22Rv1 (cell line): ENCODE measurements at regions not wholly inside any gene's neighbourhood (a gene's known extent, or its start where the extent isn't known, plus 50 kb on each side); places are given as distances from the start of the nearest gene placed in this dataset.

ENCODE experiments used
- H3K27ac ChIP-seq: fragments of 450-650 bp; 2 replicates; pipeline ENCODE4 v1.5.1; 2017
- CTCF ChIP-seq: fragments of 450-650 bp; IDR thresholded peaks from 2 replicates; pipeline ENCODE4 v1.5.1; 2017; ENCODE audit warnings: mild to moderate bottlenecking
- ZFX ChIP-seq: fragments of 450-650 bp; IDR thresholded peaks from 2 replicates; pipeline ENCODE4 v1.6.1; 2017; ENCODE audit warnings: antibody characterized with exemption, borderline replicate concordance

- no peak for TF ChIP-seq CTCF
- no peak for TF ChIP-seq ZFX
- H3K27ac ChIP-seq = no peak overlapping the region
These were observed 152.8 kb upstream of the PRLR start for GRCh38 chr5:35383041-35383440.

GRCh38 chr5:35377653-35378052, 147.4 kb upstream of the PRLR start:
- H3K27ac ChIP-seq = no peak overlapping the region
- no peak for TF ChIP-seq ZFX
- no peak for TF ChIP-seq CTCF

- TF ChIP-seq ZFX (no peak), CTCF (no peak)
- H3K27ac ChIP-seq = no peak overlapping the region
These were observed 144.3 kb upstream of the PRLR start for GRCh38 chr5:35374584-35374983.

GRCh38 chr5:35373249-35373648, 143.0 kb upstream of the PRLR start:
- TF ChIP-seq ZFX = no peak
- no peak for TF ChIP-seq CTCF

GRCh38 chr5:35372482-35372881, 142.2 kb upstream of the PRLR start:
- TF ChIP-seq ZFX = no peak
- no peak for TF ChIP-seq CTCF
- no peak overlapping the region for H3K27ac ChIP-seq

More at GRCh38 chr5:35373249-35373648, 143.0 kb upstream of the PRLR start:
- H3K27ac ChIP-seq = no peak overlapping the region

GRCh38 chr5:35371951-35372426, 141.7 kb upstream of the PRLR start:
- H3K27ac ChIP-seq = no peak overlapping the region
- TF ChIP-seq CTCF (no peak), ZFX (no peak)

- TF ChIP-seq ZFX (no peak), CTCF (no peak)
- no peak overlapping the region for H3K27ac ChIP-seq
These were observed 140.6 kb upstream of the PRLR start for GRCh38 chr5:35370871-35371270.
